ENCODE measurements at regions not wholly inside any gene's neighbourhood (a gene's known extent, or its start where the extent isn't known, plus 50 kb on each side); places are given as distances from the start of the nearest gene placed in this dataset.

GRCh38 chr12:24256684-24257083 is 307.2 kb upstream of the SOX5 start:
- TF ChIP-seq CTCF (IDR thresholded peaks at IDR 0.05; ENCODE audit: insufficient read depth, low read length, poor library complexity, severe bottlenecking) (no peak), EZH2phosphoT487 (conservative IDR thresholded peaks at IDR 0.05; ENCODE audit: low read length) (no peak)
- no peaks in the 10 kb centered on the region for H3K9me3 ChIP-seq (ENCODE audit: insufficient read depth, low read length)
- no peak overlapping the region for H3K4me2 ChIP-seq (ENCODE audit: low read depth, low read length, poor library complexity, severe bottlenecking)

DNA sequence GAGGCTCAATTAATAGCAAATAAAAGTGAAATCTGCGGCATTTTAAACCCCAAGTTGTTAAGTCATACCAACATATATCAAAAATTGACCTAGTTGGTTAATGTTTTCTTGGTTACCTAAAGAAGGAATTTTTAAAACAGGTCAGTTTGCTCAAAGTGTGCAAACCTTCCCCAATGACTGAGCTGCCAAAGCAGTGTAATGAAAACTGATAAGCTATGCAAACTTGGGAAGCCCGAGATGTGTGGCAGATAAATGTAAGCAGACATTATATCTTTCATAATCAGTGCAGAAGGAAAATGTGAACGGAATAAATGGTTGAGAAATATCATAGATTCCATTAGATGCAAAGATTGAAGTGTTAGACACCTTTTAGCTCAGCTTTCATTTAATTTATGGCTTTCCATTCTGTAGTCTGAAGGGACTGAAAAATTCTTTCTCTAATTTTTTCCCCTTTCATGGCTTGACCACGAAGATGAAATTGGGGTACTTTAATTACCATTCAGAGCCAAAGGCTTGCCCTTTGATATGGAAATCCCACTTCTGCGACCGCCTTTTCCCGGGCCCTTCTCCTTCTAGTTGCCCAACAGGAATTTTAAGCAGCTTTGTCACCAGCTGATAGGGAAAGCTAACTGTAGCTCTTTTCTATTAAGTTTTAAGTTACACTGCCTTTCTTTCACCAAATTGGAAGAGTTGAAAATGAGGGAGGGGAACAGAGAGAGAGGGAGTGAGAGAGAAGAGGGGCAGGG is 306.6 kb upstream of the SOX5 start:
- Histone ChIP-seq H4K20me1 (ENCODE audit: low read depth, low read length) (no peaks in the 10 kb centered on the region), H3K4me2 (ENCODE audit: low read depth, low read length, poor library complexity, severe bottlenecking) (no peak overlapping the region), H3K27ac (ENCODE audit: low read depth, low read length) (no peak overlapping the region), H3K36me3 (ENCODE audit: low read length) (no peaks in the 10 kb centered on the region), H3K79me2 (ENCODE audit: insufficient read depth, low read length) (no peaks in the 10 kb centered on the region), H2AFZ (ENCODE audit: low read depth, low read length, severe bottlenecking) (no peak overlapping the region), H3K4me3 (ENCODE audit: insufficient read depth, low read length, poor library complexity, severe bottlenecking) (no peak overlapping the region), H3K9me3 (ENCODE audit: insufficient read depth, low read length) (no peaks in the 10 kb centered on the region), H3K9ac (ENCODE audit: low read length) (no peak overlapping the region), H3K9me2 (replicated peaks; ENCODE audit: insufficient read depth, low read length) (no peaks in the 10 kb centered on the region), H3F3A (ENCODE audit: insufficient read depth) (no peaks in the 10 kb centered on the region), H3K27me3 (ENCODE audit: low read length) (no peaks in the 10 kb centered on the region)
- TF ChIP-seq CTCF (IDR thresholded peaks at IDR 0.05; ENCODE audit: insufficient read depth, low read length, poor library complexity, severe bottlenecking) (no peak), EZH2phosphoT487 (conservative IDR thresholded peaks at IDR 0.05; ENCODE audit: low read length) (no peak)

More at GRCh38 chr12:24256684-24257083, 307.2 kb upstream of the SOX5 start:
- Histone ChIP-seq H3F3A (ENCODE audit: insufficient read depth) (no peaks in the 10 kb centered on the region), H3K79me2 (ENCODE audit: insufficient read depth, low read length) (no peaks in the 10 kb centered on the region), H3K9me2 (replicated peaks; ENCODE audit: insufficient read depth, low read length) (no peaks in the 10 kb centered on the region), H3K27me3 (ENCODE audit: low read length) (no peaks in the 10 kb centered on the region), H3K9ac (ENCODE audit: low read length) (no peak overlapping the region), H4K20me1 (ENCODE audit: low read depth, low read length) (no peaks in the 10 kb centered on the region), H2AFZ (ENCODE audit: low read depth, low read length, severe bottlenecking) (no peak overlapping the region), H3K36me3 (ENCODE audit: low read length) (no peaks in the 10 kb centered on the region), H3K4me3 (ENCODE audit: insufficient read depth, low read length, poor library complexity, severe bottlenecking) (no peak overlapping the region), H3K27ac (ENCODE audit: low read depth, low read length) (no peak overlapping the region)

- TF ChIP-seq CTCF (IDR thresholded peaks at IDR 0.05; ENCODE audit: insufficient read depth, low read length, poor library complexity, severe bottlenecking) = no peak
- no peak for TF ChIP-seq EZH2phosphoT487 (conservative IDR thresholded peaks at IDR 0.05; ENCODE audit: low read length)
- Histone ChIP-seq H3K9ac (ENCODE audit: low read length) (no peak overlapping the region), H3K36me3 (ENCODE audit: low read length) (no peaks in the 10 kb centered on the region), H3K9me2 (replicated peaks; ENCODE audit: insufficient read depth, low read length) (no peaks in the 10 kb centered on the region), H3K27ac (ENCODE audit: low read depth, low read length) (no peak overlapping the region), H3K4me3 (ENCODE audit: insufficient read depth, low read length, poor library complexity, severe bottlenecking) (no peak overlapping the region), H3K27me3 (ENCODE audit: low read length) (no peaks in the 10 kb centered on the region), H4K20me1 (ENCODE audit: low read depth, low read length) (no peaks in the 10 kb centered on the region), H3K9me3 (ENCODE audit: insufficient read depth, low read length) (no peaks in the 10 kb centered on the region), H3K79me2 (ENCODE audit: insufficient read depth, low read length) (no peaks in the 10 kb centered on the region), H2AFZ (ENCODE audit: low read depth, low read length, severe bottlenecking) (no peak overlapping the region), H3F3A (ENCODE audit: insufficient read depth) (no peaks in the 10 kb centered on the region), H3K4me2 (ENCODE audit: low read depth, low read length, poor library complexity, severe bottlenecking) (no peak overlapping the region)
Observed at GRCh38 chr12:24252602-24253001, 303.1 kb upstream of the SOX5 start.
